Neural progenitor cell (in vitro differentiated cells): ENCODE measurements at regions not wholly inside any gene's neighbourhood (a gene's known extent, or its start where the extent isn't known, plus 50 kb on each side); places are given as distances from the start of the nearest gene placed in this dataset.

Source experiments
- CTCF ChIP-seq: fragments of 200-600 bp; sonication (generic); IDR thresholded peaks from 2 replicates; pipeline ENCODE4 v1.5.1; 2017; ENCODE audit warnings: antibody characterized with exemption, mild to moderate bottlenecking
- EZH2 ChIP-seq: fragments of 200-600 bp; sonication (generic); IDR thresholded peaks from 2 replicates; pipeline ENCODE4 v1.6.1; 2017; ENCODE audit warnings: antibody characterized with exemption, mild to moderate bottlenecking, moderate library complexity
- EZH2phosphoT487 ChIP-seq: fragments of 200-600 bp; sonication (generic); IDR thresholded peaks from 2 replicates; pipeline ENCODE4 v1.6.1; 2017; ENCODE audit warnings: antibody characterized with exemption

GRCh38 chr9:108628316-108628715 lies 227.5 kb downstream of the ACTL7B start:
- TF ChIP-seq CTCF: no peak
- TF ChIP-seq EZH2: no peak
- no peak for TF ChIP-seq EZH2phosphoT487
